GM23338 (cell line): ENCODE measurements at regions not wholly inside any gene's neighbourhood (a gene's known extent, or its start where the extent isn't known, plus 50 kb on each side); places are given as distances from the start of the nearest gene placed in this dataset.

ENCODE experiments used
- CREB1 ChIP-seq: fragments of 250-450 bp; sonication (Bioruptor Pico); IDR thresholded peaks from 2 replicates; pipeline ENCODE4 v1.5.0; 2020; ENCODE audit warnings: low read depth, mild to moderate bottlenecking, moderate library complexity
- CTCF ChIP-seq, 2 experiments: fragments of 200-600 bp in 1 of 2; sonication (generic) in 1 of 2; conservative IDR thresholded peaks; 2 replicates each; pipeline versions ENCODE4 v1.5.1 to v1.6.1; 2016 to 2017; ENCODE audit warnings: antibody characterized with exemption in 2 of 2, low read depth in 2 of 2, mild to moderate bottlenecking in 2 of 2, moderate library complexity in 1 of 2
- ETS1 ChIP-seq: IDR thresholded peaks from 2 replicates; pipeline ENCODE4 v1.6.1; 2016; ENCODE audit warnings: antibody characterized with exemption
- EZH2 ChIP-seq: fragments of 200-600 bp; sonication (generic); IDR thresholded peaks from one replicate; pipeline ENCODE4 v1.8.0; 2017; ENCODE audit warnings: antibody characterized with exemption, mild to moderate bottlenecking, low read depth; ENCODE audit not compliant: unreplicated experiment
- EZH2phosphoT487 ChIP-seq: fragments of 200-600 bp; sonication (generic); IDR thresholded peaks from one replicate; pipeline ENCODE4 v1.8.1; 2018; ENCODE audit warnings: antibody characterized with exemption; ENCODE audit not compliant: unreplicated experiment
- POLR2AphosphoS5 ChIP-seq: IDR thresholded peaks from 2 replicates; pipeline ENCODE4 v1.6.1; 2016; ENCODE audit warnings: antibody characterized with exemption, low read depth
- STAT1 ChIP-seq: IDR thresholded peaks from one replicate; pipeline ENCODE4 v1.6.1; 2016; ENCODE audit warnings: antibody characterized with exemption; ENCODE audit not compliant: unreplicated experiment
- ZNF114 ChIP-seq: fragments of 250-450 bp; sonication (Bioruptor Pico); IDR thresholded peaks from 2 replicates; pipeline ENCODE4 v1.5.0; 2020; ENCODE audit warnings: mild to moderate bottlenecking, moderate library complexity
- ZNF331 ChIP-seq: fragments of 250-450 bp; sonication (Bioruptor Pico); IDR thresholded peaks from 2 replicates; pipeline ENCODE4 v1.5.0; 2020; ENCODE audit warnings: low read depth, mild to moderate bottlenecking, moderate library complexity
- ZNF462 ChIP-seq: fragments of 250-450 bp; sonication (Bioruptor Pico); IDR thresholded peaks from 2 replicates; pipeline ENCODE4 v1.5.0; 2020; ENCODE audit warnings: mild to moderate bottlenecking, moderate library complexity

- TF ChIP-seq CTCF (conservative IDR thresholded peaks at IDR 0.05; ENCODE audit: low read depth in 2 of 2) (no peak), POLR2AphosphoS5 (no peak), CREB1 (no peak), EZH2 (no peak), ZNF462 (no peak), ZNF331 (CRISPR knock-in tag) (no peak), EZH2phosphoT487 (no peak), ZNF114 (CRISPR knock-in tag) (no peak), ETS1 (no peak), STAT1 (no peak)
Measured at GRCh38 chr7:136677471-136678365, 190.7 kb upstream of the CHRM2 start.
